OCI-LY3 (cell line): ENCODE measurements at regions not wholly inside any gene's neighbourhood (a gene's known extent, or its start where the extent isn't known, plus 50 kb on each side); places are given as distances from the start of the nearest gene placed in this dataset.

ENCODE experiments used
- EZH2phosphoT487 ChIP-seq: fragments of 200-600 bp; shearing (Covaris generic); IDR thresholded peaks from 2 replicates; pipeline ENCODE4 v1.6.1; 2018; ENCODE audit warnings: antibody characterized with exemption, mixed run types, low read depth
- TF ChIP-seq, protein P1 (sequence below): fragments of 200-600, 300-600 bp; sonication (generic); IDR thresholded peaks from 2 replicates; pipeline ENCODE4 v1.5.1; 2014; ENCODE audit warnings: antibody characterized with exemption, low read length, low read depth

DNA sequence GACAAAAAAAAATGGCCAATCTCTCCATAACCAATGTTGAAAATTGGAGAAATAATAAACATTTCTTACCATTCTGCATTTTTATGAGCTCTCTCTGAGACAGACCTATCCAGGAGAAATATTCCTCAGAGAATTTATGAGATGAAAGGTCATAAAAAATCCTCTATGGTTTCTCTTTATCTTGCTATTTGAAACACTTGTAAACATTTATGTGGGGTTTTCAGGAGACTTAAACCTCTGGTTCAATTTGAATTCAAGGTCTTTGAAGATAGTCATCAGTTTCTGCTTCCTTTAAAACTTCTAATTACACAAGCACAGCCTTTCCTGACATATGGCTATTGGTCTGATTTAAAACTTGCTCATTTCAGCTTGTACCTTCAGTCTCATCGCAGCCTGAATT is 78.5 kb upstream of the APBB1IP start:
- TF ChIP-seq EZH2phosphoT487: no peak
- TF ChIP-seq, protein P1, sequence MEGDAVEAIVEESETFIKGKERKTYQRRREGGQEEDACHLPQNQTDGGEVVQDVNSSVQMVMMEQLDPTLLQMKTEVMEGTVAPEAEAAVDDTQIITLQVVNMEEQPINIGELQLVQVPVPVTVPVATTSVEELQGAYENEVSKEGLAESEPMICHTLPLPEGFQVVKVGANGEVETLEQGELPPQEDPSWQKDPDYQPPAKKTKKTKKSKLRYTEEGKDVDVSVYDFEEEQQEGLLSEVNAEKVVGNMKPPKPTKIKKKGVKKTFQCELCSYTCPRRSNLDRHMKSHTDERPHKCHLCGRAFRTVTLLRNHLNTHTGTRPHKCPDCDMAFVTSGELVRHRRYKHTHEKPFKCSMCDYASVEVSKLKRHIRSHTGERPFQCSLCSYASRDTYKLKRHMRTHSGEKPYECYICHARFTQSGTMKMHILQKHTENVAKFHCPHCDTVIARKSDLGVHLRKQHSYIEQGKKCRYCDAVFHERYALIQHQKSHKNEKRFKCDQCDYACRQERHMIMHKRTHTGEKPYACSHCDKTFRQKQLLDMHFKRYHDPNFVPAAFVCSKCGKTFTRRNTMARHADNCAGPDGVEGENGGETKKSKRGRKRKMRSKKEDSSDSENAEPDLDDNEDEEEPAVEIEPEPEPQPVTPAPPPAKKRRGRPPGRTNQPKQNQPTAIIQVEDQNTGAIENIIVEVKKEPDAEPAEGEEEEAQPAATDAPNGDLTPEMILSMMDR: no peak
